Astrocyte (in vitro differentiated cells and primary cell): ENCODE measurements at regions not wholly inside any gene's neighbourhood (a gene's known extent, or its start where the extent isn't known, plus 50 kb on each side); places are given as distances from the start of the nearest gene placed in this dataset.

Experiments
- EZH2 ChIP-seq: IDR thresholded peaks from 2 replicates; pipeline ENCODE4 v1.6.1; 2012; ENCODE audit warnings: mild to moderate bottlenecking, low read length, inconsistent platforms; ENCODE audit not compliant: insufficient read depth
- TF ChIP-seq, protein P1 (sequence below): IDR thresholded peaks from 2 replicates; pipeline ENCODE4 v1.5.1; 2011; ENCODE audit warnings: low read depth, mild to moderate bottlenecking, inconsistent platforms, low read length, moderate library complexity; ENCODE audit not compliant: insufficient read depth

- TF ChIP-seq, protein P1, sequence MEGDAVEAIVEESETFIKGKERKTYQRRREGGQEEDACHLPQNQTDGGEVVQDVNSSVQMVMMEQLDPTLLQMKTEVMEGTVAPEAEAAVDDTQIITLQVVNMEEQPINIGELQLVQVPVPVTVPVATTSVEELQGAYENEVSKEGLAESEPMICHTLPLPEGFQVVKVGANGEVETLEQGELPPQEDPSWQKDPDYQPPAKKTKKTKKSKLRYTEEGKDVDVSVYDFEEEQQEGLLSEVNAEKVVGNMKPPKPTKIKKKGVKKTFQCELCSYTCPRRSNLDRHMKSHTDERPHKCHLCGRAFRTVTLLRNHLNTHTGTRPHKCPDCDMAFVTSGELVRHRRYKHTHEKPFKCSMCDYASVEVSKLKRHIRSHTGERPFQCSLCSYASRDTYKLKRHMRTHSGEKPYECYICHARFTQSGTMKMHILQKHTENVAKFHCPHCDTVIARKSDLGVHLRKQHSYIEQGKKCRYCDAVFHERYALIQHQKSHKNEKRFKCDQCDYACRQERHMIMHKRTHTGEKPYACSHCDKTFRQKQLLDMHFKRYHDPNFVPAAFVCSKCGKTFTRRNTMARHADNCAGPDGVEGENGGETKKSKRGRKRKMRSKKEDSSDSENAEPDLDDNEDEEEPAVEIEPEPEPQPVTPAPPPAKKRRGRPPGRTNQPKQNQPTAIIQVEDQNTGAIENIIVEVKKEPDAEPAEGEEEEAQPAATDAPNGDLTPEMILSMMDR = no peak
- no peak for TF ChIP-seq EZH2
These were observed 149.4 kb downstream of the PMAIP1 start for GRCh38 chr18:60049172-60049571.
